Choroid plexus epithelial cell (primary cell): ENCODE measurements at regions not wholly inside any gene's neighbourhood (a gene's known extent, or its start where the extent isn't known, plus 50 kb on each side); places are given as distances from the start of the nearest gene placed in this dataset.

Experiments
- DNase-seq: peaks from one replicate; pipeline ENCODE4 v3.0.0-alpha.2; 2010; ENCODE audit warnings: low read depth
- H3K4me3 ChIP-seq: 2 replicates; pipeline ENCODE4 v1.5.1; 2011; ENCODE audit warnings: low read depth, mild to moderate bottlenecking, control low read depth, low read length, moderate library complexity
- TF ChIP-seq, protein P1 (sequence below): conservative IDR thresholded peaks from 2 replicates; pipeline ENCODE4 v1.5.1; 2011; ENCODE audit warnings: low read depth, mild to moderate bottlenecking, control low read depth, inconsistent platforms, low read length, moderate library complexity

DNA sequence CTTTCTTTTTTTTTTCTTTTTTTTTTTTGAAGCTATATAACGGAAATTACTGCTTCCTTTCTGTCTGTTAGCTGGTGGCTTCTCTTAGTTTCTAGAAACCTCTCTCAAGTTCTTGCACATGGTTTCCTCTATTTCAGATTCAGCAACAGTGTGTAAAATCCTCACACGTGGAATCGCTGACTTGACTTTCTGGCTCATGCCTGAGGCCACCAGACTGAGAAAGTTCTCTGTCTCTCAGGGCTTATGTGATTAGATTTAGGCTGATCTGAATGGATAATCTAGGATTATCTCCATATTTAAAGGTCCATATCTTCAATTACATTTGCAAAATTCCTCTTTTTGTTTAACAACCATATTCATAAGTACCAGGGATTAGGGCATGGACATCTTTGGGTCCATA, 856.3 kb upstream of the SLITRK6 start:
- TF ChIP-seq, protein P1, sequence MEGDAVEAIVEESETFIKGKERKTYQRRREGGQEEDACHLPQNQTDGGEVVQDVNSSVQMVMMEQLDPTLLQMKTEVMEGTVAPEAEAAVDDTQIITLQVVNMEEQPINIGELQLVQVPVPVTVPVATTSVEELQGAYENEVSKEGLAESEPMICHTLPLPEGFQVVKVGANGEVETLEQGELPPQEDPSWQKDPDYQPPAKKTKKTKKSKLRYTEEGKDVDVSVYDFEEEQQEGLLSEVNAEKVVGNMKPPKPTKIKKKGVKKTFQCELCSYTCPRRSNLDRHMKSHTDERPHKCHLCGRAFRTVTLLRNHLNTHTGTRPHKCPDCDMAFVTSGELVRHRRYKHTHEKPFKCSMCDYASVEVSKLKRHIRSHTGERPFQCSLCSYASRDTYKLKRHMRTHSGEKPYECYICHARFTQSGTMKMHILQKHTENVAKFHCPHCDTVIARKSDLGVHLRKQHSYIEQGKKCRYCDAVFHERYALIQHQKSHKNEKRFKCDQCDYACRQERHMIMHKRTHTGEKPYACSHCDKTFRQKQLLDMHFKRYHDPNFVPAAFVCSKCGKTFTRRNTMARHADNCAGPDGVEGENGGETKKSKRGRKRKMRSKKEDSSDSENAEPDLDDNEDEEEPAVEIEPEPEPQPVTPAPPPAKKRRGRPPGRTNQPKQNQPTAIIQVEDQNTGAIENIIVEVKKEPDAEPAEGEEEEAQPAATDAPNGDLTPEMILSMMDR, result no peak
- H3K4me3 ChIP-seq, result no peak overlapping the region
- DNase-seq, result no peak

DNA sequence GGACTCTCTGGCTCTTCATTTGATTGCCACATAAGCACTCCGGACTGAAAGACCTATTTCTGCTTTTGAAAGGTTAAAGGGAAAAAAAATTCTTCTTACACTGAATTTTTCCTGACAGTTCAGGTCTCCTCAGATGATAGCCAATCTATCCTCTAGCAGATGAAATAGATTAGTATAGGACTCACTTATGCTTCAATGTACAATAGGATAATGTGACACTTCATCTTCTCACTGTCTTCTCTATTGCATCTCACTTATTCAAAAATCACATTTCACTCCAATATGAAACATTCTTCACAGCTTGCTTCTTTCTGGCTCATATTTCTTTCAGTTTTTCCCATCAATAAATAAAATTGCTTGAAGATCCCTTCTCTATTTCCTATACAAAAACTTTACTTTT, 860.9 kb upstream of the SLITRK6 start:
- no peak overlapping the region for H3K4me3 ChIP-seq
- no peak for DNase-seq
- TF ChIP-seq, protein P1, result no peak

DNA sequence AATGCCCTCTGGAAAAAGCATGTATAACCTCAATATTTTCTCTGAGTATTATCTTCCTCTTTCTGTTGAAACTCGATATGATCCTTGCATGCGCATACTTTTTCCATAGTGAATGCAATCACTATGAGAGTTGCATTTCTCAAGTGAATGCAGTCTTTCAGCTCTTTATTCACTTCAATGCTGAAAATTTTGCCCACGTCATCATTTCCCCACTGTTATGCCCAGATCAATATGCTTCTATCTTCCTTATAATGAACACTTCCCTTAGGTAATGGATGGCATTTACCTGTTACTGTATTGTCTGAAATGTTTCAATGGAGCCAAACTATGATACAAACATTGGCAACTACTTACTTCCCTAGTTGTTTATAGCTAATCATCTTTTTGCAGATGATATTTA, 866.6 kb upstream of the SLITRK6 start:
- TF ChIP-seq, protein P1, result no peak
- H3K4me3 ChIP-seq, result no peak overlapping the region
- DNase-seq, result no peak

DNA sequence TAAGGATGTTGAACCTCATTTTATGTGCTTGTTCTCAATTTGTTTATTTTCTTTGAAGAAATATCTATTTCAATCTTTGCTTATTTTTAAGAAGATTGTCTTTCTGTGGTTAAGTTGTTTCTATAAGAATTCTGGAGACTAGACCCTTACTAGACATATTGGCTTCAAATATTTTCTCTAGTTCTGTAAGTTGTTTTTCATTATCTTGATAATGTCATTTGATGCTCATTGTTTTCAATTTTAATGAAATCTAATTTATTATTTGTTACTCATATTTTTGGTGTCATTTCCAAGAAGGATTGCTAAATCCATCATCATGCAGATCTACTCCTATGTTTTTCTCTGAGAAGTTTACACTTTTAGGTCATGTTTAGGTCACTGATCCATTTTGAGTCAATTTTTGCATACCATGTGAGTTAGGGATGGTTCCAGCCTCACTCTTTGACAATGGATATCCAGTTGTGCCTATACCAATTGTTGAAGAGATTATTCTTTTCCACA, 874.8 kb upstream of the SLITRK6 start:
- H3K4me3 ChIP-seq, result no peak overlapping the region
- TF ChIP-seq, protein P1, result no peak
- peak; percentile 8 for DNase-seq

DNA sequence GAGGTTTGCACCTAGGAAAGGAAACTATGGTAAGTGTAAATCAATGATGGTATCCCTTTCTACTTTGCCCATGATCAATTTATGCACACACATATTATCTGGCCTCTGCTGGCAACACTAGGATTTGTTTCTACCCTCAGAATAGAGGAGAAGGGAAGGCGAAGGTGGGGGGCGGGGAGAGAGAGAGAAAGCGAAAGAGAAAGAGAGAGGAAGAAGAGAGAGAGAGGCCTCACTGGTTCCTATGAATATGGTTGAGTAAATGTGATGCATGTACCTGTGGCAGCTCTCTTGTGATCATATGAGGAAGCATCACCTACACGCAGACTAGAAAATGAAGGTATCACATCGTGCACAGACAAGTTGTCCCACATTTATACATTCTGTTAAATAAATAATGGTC, 882.0 kb upstream of the SLITRK6 start:
- no peak for DNase-seq
- H3K4me3 ChIP-seq, result no peak overlapping the region
- TF ChIP-seq, protein P1, result no peak

DNA sequence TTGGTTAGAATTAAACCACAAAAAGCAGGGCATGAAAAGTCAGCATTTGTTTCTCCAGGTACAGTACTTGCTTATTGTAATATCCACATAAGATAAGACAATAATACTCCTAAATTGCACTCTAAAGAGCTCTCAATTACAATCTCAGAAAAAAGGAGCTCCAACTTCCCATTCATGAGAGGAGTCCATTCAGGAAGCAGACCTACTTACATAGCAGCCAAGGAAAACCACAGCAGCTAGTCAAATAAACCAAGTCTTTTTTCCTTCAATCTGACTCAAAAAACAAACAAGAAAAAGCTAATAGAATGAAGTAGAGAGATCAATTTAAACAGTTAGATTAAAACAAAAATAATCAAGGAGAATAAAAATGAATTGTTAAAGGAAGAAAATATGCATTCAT, 885.2 kb upstream of the SLITRK6 start:
- peak; percentile 42 for DNase-seq
- TF ChIP-seq, protein P1, result no peak
- H3K4me3 ChIP-seq, result no peak overlapping the region

DNA sequence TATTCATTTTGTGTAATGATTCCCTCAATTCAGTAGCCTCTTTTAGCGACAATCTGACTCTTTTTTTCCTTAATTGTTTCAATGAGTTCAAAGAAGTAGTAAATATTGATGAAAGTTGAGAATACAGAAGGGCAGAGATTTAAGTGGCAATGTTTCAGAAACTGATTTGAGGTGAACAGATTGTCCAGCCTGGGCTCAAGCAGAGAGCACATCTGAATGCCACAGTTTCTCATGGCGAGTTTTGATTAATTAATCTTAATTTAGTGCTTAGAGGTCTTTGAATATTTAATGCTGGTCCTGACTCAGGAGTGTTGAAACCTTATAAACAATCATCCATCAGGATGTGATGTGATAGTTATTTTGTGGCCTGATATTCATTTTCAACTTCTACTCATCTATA, 890.7 kb upstream of the SLITRK6 start:
- no peak for DNase-seq
- no peak overlapping the region for H3K4me3 ChIP-seq
- TF ChIP-seq, protein P1, result no peak
